K562 (cell line): ENCODE measurements at regions not wholly inside any gene's neighbourhood (a gene's known extent, or its start where the extent isn't known, plus 50 kb on each side); places are given as distances from the start of the nearest gene placed in this dataset.

Experiments
- MED1 ChIP-seq: sonication (generic); formaldehyde crosslinking; IDR thresholded peaks from 2 replicates; pipeline ENCODE4 v1.8.1; 2023; ENCODE audit warnings: missing genetic modification reagents, borderline replicate concordance
- SRSF9 ChIP-seq: fragments of 200-400 bp; formaldehyde crosslinking; IDR thresholded peaks from 2 replicates; pipeline ENCODE4 v1.6.1; 2017; ENCODE audit warnings: low read depth, low read length, borderline replicate concordance

- TF ChIP-seq MED1 (CRISPR knock-in tag) = no peak
- TF ChIP-seq SRSF9 = no peak
These were observed 198.8 kb upstream of the TMEM132C start for GRCh38 chr12:128068211-128068610.
